HEK293T (cell line): ENCODE measurements at regions not wholly inside any gene's neighbourhood (a gene's known extent, or its start where the extent isn't known, plus 50 kb on each side); places are given as distances from the start of the nearest gene placed in this dataset.

Experiments
- CTCF ChIA-PET: fragments of 350-600 bp; formaldehyde crosslinking; extraction: SDS; loops from one replicate; lab custom pipeline; 2021; ENCODE audit warnings: antibody characterized with exemption, inconsistent platforms; lab: Yijun Ruan, JAX
- POLR2A ChIA-PET: fragments of 350-600 bp; formaldehyde crosslinking; extraction: SDS; loops from one replicate; lab custom pipeline; 2020; ENCODE audit warnings: antibody characterized with exemption, inconsistent platforms; lab: Yijun Ruan, JAX
- DNase-seq: peaks from one replicate; pipeline ENCODE4 v3.0.0; 2012; ENCODE audit warnings: mixed read lengths; ENCODE audit errors: extremely low spot score
- ARNT ChIP-seq: fragments of 450-650 bp; IDR thresholded peaks from 2 replicates; pipeline ENCODE4 v1.6.1; 2017; ENCODE audit warnings: mild to moderate bottlenecking
- BHLHE40 ChIP-seq: fragments of 450-650 bp; IDR thresholded peaks from 2 replicates; pipeline ENCODE4 v1.6.1; 2016; ENCODE audit warnings: mild to moderate bottlenecking, moderate library complexity, borderline replicate concordance
- CTBP1 ChIP-seq: fragments of 450-650 bp; IDR thresholded peaks from 2 replicates; pipeline ENCODE4 v1.6.1; 2016; ENCODE audit warnings: borderline replicate concordance
- ELF4 ChIP-seq: fragments of 450-650 bp; IDR thresholded peaks from 2 replicates; pipeline ENCODE4 v1.6.1; 2017; ENCODE audit warnings: antibody characterized with exemption
- FOXA1 ChIP-seq: fragments of 450-650 bp; IDR thresholded peaks from 2 replicates; pipeline ENCODE4 v1.6.1; 2016; ENCODE audit warnings: mild to moderate bottlenecking
- FOXK2 ChIP-seq: fragments of 450-650 bp; IDR thresholded peaks from 2 replicates; pipeline ENCODE4 v1.6.1; 2016; ENCODE audit warnings: mild to moderate bottlenecking
- FOXM1 ChIP-seq: fragments of 450-650 bp; IDR thresholded peaks from 2 replicates; pipeline ENCODE4 v1.6.1; 2017; ENCODE audit warnings: mild to moderate bottlenecking, borderline replicate concordance
- HDGF ChIP-seq: fragments of 450-650 bp; IDR thresholded peaks from 2 replicates; pipeline ENCODE4 v1.6.1; 2017; ENCODE audit warnings: antibody characterized with exemption, borderline replicate concordance
- L3MBTL2 ChIP-seq: fragments of 450-650 bp; conservative IDR thresholded peaks from 2 replicates; pipeline ENCODE4 v1.6.1; 2016; ENCODE audit warnings: mild to moderate bottlenecking
- LEF1 ChIP-seq: fragments of 450-650 bp; IDR thresholded peaks from 2 replicates; pipeline ENCODE4 v1.6.1; 2017; ENCODE audit warnings: mild to moderate bottlenecking, borderline replicate concordance
- NFRKB ChIP-seq: fragments of 450-650 bp; IDR thresholded peaks from 2 replicates; pipeline ENCODE4 v1.6.1; 2016; ENCODE audit warnings: mild to moderate bottlenecking, moderate library complexity
- SP1 ChIP-seq: fragments of 450-650 bp; IDR thresholded peaks from 2 replicates; pipeline ENCODE4 v1.6.1; 2017
- SUZ12 ChIP-seq: fragments of 450-650 bp; IDR thresholded peaks from 2 replicates; pipeline ENCODE4 v1.6.1; 2016; ENCODE audit warnings: mild to moderate bottlenecking
- TARDBP ChIP-seq: fragments of 450-650 bp; IDR thresholded peaks from 2 replicates; pipeline ENCODE4 v1.6.1; 2016
- ZNF384 ChIP-seq: fragments of 450-650 bp; IDR thresholded peaks from 2 replicates; pipeline ENCODE4 v1.6.1; 2016
- TF ChIP-seq, protein P1 (sequence below): fragments of 450-650 bp; IDR thresholded peaks from 2 replicates; pipeline ENCODE4 v1.6.1; 2016

GRCh38 chr17:33531311-33531710, 238.2 kb upstream of the ASIC2 start:
- no peak for TF ChIP-seq HDGF
- DNase-seq, result no peak
- CTCF ChIA-PET, result no interaction called here
- POLR2A ChIA-PET, result no interaction called here

- ChIA-PET CTCF (no interaction called here), POLR2A (no interaction called here)
- TF ChIP-seq LEF1 (no peak), ELF4 (no peak), BHLHE40 (no peak), HDGF (no peak), SP1 (no peak), FOXA1 (no peak), TARDBP (no peak)
- TF ChIP-seq, protein P1, sequence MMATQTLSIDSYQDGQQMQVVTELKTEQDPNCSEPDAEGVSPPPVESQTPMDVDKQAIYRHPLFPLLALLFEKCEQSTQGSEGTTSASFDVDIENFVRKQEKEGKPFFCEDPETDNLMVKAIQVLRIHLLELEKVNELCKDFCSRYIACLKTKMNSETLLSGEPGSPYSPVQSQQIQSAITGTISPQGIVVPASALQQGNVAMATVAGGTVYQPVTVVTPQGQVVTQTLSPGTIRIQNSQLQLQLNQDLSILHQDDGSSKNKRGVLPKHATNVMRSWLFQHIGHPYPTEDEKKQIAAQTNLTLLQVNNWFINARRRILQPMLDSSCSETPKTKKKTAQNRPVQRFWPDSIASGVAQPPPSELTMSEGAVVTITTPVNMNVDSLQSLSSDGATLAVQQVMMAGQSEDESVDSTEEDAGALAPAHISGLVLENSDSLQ, result no peak
- DNase-seq, result no peak
Measured at GRCh38 chr17:33534087-33534486, 241.0 kb upstream of the ASIC2 start.

GRCh38 chr17:33545124-33545523, 252.0 kb upstream of the ASIC2 start:
- TF ChIP-seq FOXA1 (no peak), SP1 (no peak), BHLHE40 (no peak)
- DNase-seq, result no peak
- POLR2A ChIA-PET, result no interaction called here
- CTCF ChIA-PET, result no interaction called here

GRCh38 chr17:33550261-33550660, 257.2 kb upstream of the ASIC2 start:
- POLR2A ChIA-PET, result no interaction called here
- no peak for DNase-seq
- CTCF ChIA-PET, result no interaction called here
- TF ChIP-seq FOXA1 (no peak), CTBP1 (no peak), ZNF384 (no peak), TARDBP (no peak)
- TF ChIP-seq, protein P1, result no peak

DNA sequence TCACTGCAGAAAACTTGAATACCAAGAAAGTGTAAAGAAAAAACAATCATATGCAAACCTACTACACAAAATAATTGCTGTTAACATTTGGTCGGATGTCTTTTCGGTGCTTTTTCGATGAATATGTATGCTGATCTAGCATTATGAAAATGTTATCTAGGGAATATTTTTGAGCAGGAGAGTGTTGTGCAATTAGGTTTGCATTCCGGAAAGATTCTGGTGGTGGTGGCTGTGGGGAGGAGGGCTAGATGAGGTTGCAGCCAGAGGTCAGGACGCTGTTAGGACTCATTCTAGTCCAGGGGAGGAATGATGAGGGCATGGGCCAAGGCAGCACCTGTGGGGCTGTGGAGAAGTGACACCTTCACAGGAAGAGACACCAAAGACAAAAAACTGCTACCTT, 258.0 kb upstream of the ASIC2 start:
- ChIA-PET CTCF (no interaction called here), POLR2A (no interaction called here)
- no peak for TF ChIP-seq FOXM1
- TF ChIP-seq, protein P1, result no peak
- TF ChIP-seq ZNF384, result no peak
- TF ChIP-seq HDGF, result no peak
- TF ChIP-seq ELF4, result no peak
- no peak for TF ChIP-seq LEF1
- TF ChIP-seq TARDBP, result no peak
- TF ChIP-seq SUZ12, result no peak
- no peak for TF ChIP-seq NFRKB
- no peak for TF ChIP-seq SP1
- TF ChIP-seq ARNT, result no peak
- TF ChIP-seq BHLHE40, result no peak
- TF ChIP-seq FOXK2, result no peak
- no peak for TF ChIP-seq CTBP1
- no peak for TF ChIP-seq L3MBTL2
- no peak for TF ChIP-seq FOXA1
- DNase-seq, result no peak

DNA sequence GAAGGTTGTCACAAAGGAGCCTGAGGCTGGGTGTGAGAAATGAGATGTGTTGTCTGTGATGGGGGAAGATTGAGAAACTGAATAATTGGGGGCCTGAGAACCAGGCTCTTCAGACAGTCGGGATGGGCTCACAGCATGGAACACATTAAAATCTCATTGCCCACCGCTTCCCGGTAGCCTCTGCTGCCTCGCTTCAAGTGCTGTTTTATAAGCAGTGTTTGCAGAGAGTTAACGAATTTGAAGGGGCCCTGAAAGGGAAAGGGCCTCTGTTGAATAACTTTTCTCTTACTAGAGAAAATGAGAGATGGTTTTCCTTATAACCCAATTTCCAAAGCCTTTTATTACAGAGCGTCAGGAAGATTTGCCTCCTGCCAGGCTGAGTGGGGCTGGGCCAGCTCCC, 258.8 kb upstream of the ASIC2 start:
- no peak for DNase-seq
- CTCF ChIA-PET, result no interaction called here
- TF ChIP-seq, protein P1, result no peak
- no peak for TF ChIP-seq L3MBTL2
- TF ChIP-seq ELF4, result no peak
- TF ChIP-seq FOXK2, result no peak
- no peak for TF ChIP-seq HDGF
- TF ChIP-seq ZNF384, result no peak
- TF ChIP-seq FOXM1, result no peak
- no peak for TF ChIP-seq TARDBP
- TF ChIP-seq SP1, result no peak
- no peak for TF ChIP-seq NFRKB
- TF ChIP-seq CTBP1, result no peak
- TF ChIP-seq ARNT, result no peak
- TF ChIP-seq BHLHE40, result no peak
- POLR2A ChIA-PET, result no interaction called here

DNA sequence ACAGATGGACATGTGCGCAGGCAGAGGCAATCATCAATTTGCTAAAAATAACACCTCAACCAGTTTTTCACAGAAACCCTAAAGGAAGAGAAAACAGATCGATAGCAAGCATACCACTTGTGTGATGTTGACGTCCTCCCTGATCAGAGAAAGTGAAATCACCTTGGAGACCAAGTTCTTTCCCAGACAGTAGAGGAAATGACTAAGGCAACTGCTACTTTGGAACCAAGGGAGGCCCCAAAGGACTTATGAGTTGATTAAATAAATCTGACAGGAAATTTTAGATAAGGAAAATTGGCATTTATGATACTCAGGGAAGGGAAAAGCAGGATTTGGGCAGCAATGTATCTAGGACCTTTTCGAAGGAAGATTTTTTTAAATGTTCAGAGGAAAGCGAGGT, 267.1 kb upstream of the ASIC2 start:
- ChIA-PET CTCF (no interaction called here), POLR2A (no interaction called here)
- TF ChIP-seq ZNF384, result no peak
- no peak for TF ChIP-seq BHLHE40
- TF ChIP-seq FOXM1, result no peak
- no peak for DNase-seq
